Hepatocyte (in vitro differentiated cells): ENCODE measurements at regions not wholly inside any gene's neighbourhood (a gene's known extent, or its start where the extent isn't known, plus 50 kb on each side); places are given as distances from the start of the nearest gene placed in this dataset.

Source experiments
- DNase-seq: peaks from one replicate; pipeline ENCODE4 v3.0.0-alpha.2; 2016; ENCODE audit warnings: low spot score
- H2AFZ ChIP-seq: fragments of 200-600 bp; sonication (generic); 2 replicates; pipeline ENCODE4 v1.6.0; 2016; ENCODE audit warnings: antibody characterized with exemption, mild to moderate bottlenecking
- H3K27ac ChIP-seq: fragments of 200-600 bp; sonication (generic); 2 replicates; pipeline ENCODE4 v1.5.1; 2016; ENCODE audit warnings: mild to moderate bottlenecking
- H3K27me3 ChIP-seq: fragments of 200-600 bp; sonication (generic); 2 replicates; pipeline ENCODE4 v1.6.1; 2016
- H3K36me3 ChIP-seq: fragments of 200-600 bp; sonication (generic); replicated peaks from 2 replicates; pipeline ENCODE4 v1.5.1; 2016; ENCODE audit warnings: low read depth; ENCODE audit not compliant: insufficient read depth
- H3K4me1 ChIP-seq: fragments of 200-600 bp; sonication (generic); 2 replicates; pipeline ENCODE4 v1.5.1; 2016; ENCODE audit warnings: mild to moderate bottlenecking, moderate library complexity; ENCODE audit not compliant: insufficient read depth
- H3K4me2 ChIP-seq: fragments of 200-600 bp; sonication (generic); 2 replicates; pipeline ENCODE4 v1.6.0; 2016
- H3K4me3 ChIP-seq: fragments of 200-600 bp; sonication (generic); 2 replicates; pipeline ENCODE4 v1.5.1; 2016; ENCODE audit warnings: mild to moderate bottlenecking
- H3K79me2 ChIP-seq: fragments of 200-600 bp; sonication (generic); 2 replicates; pipeline ENCODE4 v1.6.0; 2017; ENCODE audit warnings: mild to moderate bottlenecking
- H3K9me2 ChIP-seq: fragments of 200-600 bp; sonication (generic); replicated peaks from 2 replicates; pipeline ENCODE4 v1.6.0; 2017; ENCODE audit warnings: mild to moderate bottlenecking; ENCODE audit not compliant: insufficient read depth
- H3K9me3 ChIP-seq: fragments of 200-600 bp; sonication (generic); 2 replicates; pipeline ENCODE4 v1.5.1; 2016; ENCODE audit warnings: low read depth, mild to moderate bottlenecking
- H4K20me1 ChIP-seq: fragments of 200-600 bp; sonication (generic); 2 replicates; pipeline ENCODE4 v1.6.0; 2016; ENCODE audit warnings: mild to moderate bottlenecking; ENCODE audit not compliant: insufficient read depth, poor library complexity, severe bottlenecking
- CTCF ChIP-seq: fragments of 200-600 bp; sonication (generic); IDR thresholded peaks from 2 replicates; pipeline ENCODE4 v1.5.1; 2016; ENCODE audit warnings: antibody characterized with exemption, mild to moderate bottlenecking; ENCODE audit not compliant: poor library complexity
- EZH2 ChIP-seq: fragments of 200-600 bp; sonication (generic); IDR thresholded peaks from 2 replicates; pipeline ENCODE4 v1.6.1; 2016; ENCODE audit warnings: antibody characterized with exemption, mild to moderate bottlenecking, borderline replicate concordance
- EZH2phosphoT487 ChIP-seq: fragments of 200-600 bp; sonication (generic); IDR thresholded peaks from one replicate; pipeline ENCODE4 v1.6.1; 2018; ENCODE audit warnings: antibody characterized with exemption, mild to moderate bottlenecking, low read depth, moderate library complexity; ENCODE audit not compliant: unreplicated experiment, severe bottlenecking
- WGBS: methylation state at CpG from one replicate; pipeline ENCODE4 v1.1.6; 2016; ENCODE audit warnings: low lambda C conversion rate; ENCODE audit errors: missing lambda C conversion rate; 5-methylcytosine and 5-hydroxymethylcytosine counted together

- Histone ChIP-seq H3K4me2 (no peak overlapping the region), H3K27me3 (no peaks in the 10 kb centered on the region), H3K36me3 (no peaks in the 10 kb centered on the region), H3K27ac (no peak overlapping the region), H3K9me2 (no peaks in the 10 kb centered on the region), H3K9me3 (no peaks in the 10 kb centered on the region), H3K79me2 (no peaks in the 10 kb centered on the region), H3K4me3 (no peak overlapping the region), H3K4me1 (no peaks in the 10 kb centered on the region), H4K20me1 (no peaks in the 10 kb centered on the region), H2AFZ (no peak overlapping the region)
- DNase-seq = no peak
- WGBS = 64% methylated on average over 3 of the region's 3 CpGs
- TF ChIP-seq EZH2 (no peak), EZH2phosphoT487 (no peak), CTCF (no peak)
Measured at GRCh38 chr3:116561529-116561928, 116.2 kb upstream of the LSAMP start.

GRCh38 chr3:116563351-116563750 is 118.1 kb upstream of the LSAMP start:
- TF ChIP-seq CTCF (no peak), EZH2 (no peak), EZH2phosphoT487 (no peak)
- no peaks in the 10 kb centered on the region for H3K9me2 ChIP-seq
- H3K4me1 ChIP-seq = peaks cover 6% of the 10 kb centered on the region
- H3K27me3 ChIP-seq = no peaks in the 10 kb centered on the region
- no peak overlapping the region for H3K27ac ChIP-seq
- WGBS = 20% methylated on average over 2 of the region's 2 CpGs
- H2AFZ ChIP-seq = no peak overlapping the region
- H3K9me3 ChIP-seq = no peaks in the 10 kb centered on the region
- H3K36me3 ChIP-seq = no peaks in the 10 kb centered on the region
- H3K4me2 ChIP-seq = no peak overlapping the region
- H3K79me2 ChIP-seq = no peaks in the 10 kb centered on the region
- H3K4me3 ChIP-seq = no peak overlapping the region
- no peaks in the 10 kb centered on the region for H4K20me1 ChIP-seq
- no peak for DNase-seq

- no peak for TF ChIP-seq CTCF
- TF ChIP-seq EZH2 = no peak
- TF ChIP-seq EZH2phosphoT487 = no peak
- DNase-seq = no peak
- no peaks in the 10 kb centered on the region for H3K79me2 ChIP-seq
- no peak overlapping the region for H3K4me2 ChIP-seq
- H3K27me3 ChIP-seq = no peaks in the 10 kb centered on the region
- H3K4me3 ChIP-seq = no peak overlapping the region
- no peaks in the 10 kb centered on the region for H3K9me3 ChIP-seq
- H3K27ac ChIP-seq = no peak overlapping the region
- H3K4me1 ChIP-seq = peaks cover 6% of the 10 kb centered on the region
- no peaks in the 10 kb centered on the region for H3K36me3 ChIP-seq
- H3K9me2 ChIP-seq = no peaks in the 10 kb centered on the region
- no peaks in the 10 kb centered on the region for H4K20me1 ChIP-seq
- no peak overlapping the region for H2AFZ ChIP-seq
Measured at GRCh38 chr3:116566478-116566960, 121.2 kb upstream of the LSAMP start.

GRCh38 chr3:116569611-116570010 is 124.3 kb upstream of the LSAMP start:
- no peaks in the 10 kb centered on the region for H3K9me3 ChIP-seq
- no peaks in the 10 kb centered on the region for H3K79me2 ChIP-seq
- 26% methylated on average over 1 of the region's 1 CpG for WGBS
- H3K9me2 ChIP-seq = no peaks in the 10 kb centered on the region
- H3K4me3 ChIP-seq = no peak overlapping the region
- H3K27ac ChIP-seq = no peak overlapping the region
- no peak overlapping the region for H3K4me2 ChIP-seq
- peak; percentile 3 for DNase-seq
- peaks cover 6% of the 10 kb centered on the region for H3K4me1 ChIP-seq
- no peak for TF ChIP-seq CTCF
- TF ChIP-seq EZH2 = no peak
- no peak for TF ChIP-seq EZH2phosphoT487
- H2AFZ ChIP-seq = no peak overlapping the region
- H3K27me3 ChIP-seq = no peaks in the 10 kb centered on the region
- H4K20me1 ChIP-seq = no peaks in the 10 kb centered on the region
- H3K36me3 ChIP-seq = no peaks in the 10 kb centered on the region
